HEK293 (cell line): ENCODE measurements at regions not wholly inside any gene's neighbourhood (a gene's known extent, or its start where the extent isn't known, plus 50 kb on each side); places are given as distances from the start of the nearest gene placed in this dataset.

Source experiments
- CTCF ChIA-PET: fragments of 350-600 bp; formaldehyde crosslinking; extraction: SDS; loops from one replicate; lab custom pipeline; 2021; ENCODE audit warnings: antibody characterized with exemption; lab: Yijun Ruan, JAX
- POLR2A ChIA-PET: fragments of 300-600 bp; formaldehyde crosslinking; extraction: SDS; loops from one replicate; lab custom pipeline; 2020; ENCODE audit warnings: antibody characterized with exemption, inconsistent platforms; lab: Yijun Ruan, JAX
- H3K27ac ChIP-seq: fragments of 200-500 bp; sonication (Bioruptor generic); 2 replicates; pipeline ENCODE4 v1.5.1; 2014; ENCODE audit warnings: low read depth, low read length, control low read depth, inconsistent platforms; ENCODE audit errors: extremely low read depth
- H3K36me3 ChIP-seq, 2 experiments: fragments of 200-500 bp in 1 of 2; sonication (Bioruptor generic) in 1 of 2; 1 replicate in 1 of 2; 2 replicates in 1 of 2; pipeline ENCODE4 v1.5.1; 2014 to 2017; ENCODE audit warnings: inconsistent platforms in 2 of 2, low read length in 2 of 2; ENCODE audit not compliant: control insufficient read depth in 2 of 2, insufficient read depth in 1 of 2
- H3K4me1 ChIP-seq: fragments of 200-500 bp; sonication (Bioruptor generic); 2 replicates; pipeline ENCODE4 v1.5.1; 2014; ENCODE audit warnings: mild to moderate bottlenecking, low read length, inconsistent platforms; ENCODE audit not compliant: control insufficient read depth, insufficient read depth
- H3K4me3 ChIP-seq: 2 replicates; pipeline ENCODE4 v1.5.1; 2011; ENCODE audit warnings: low read depth, mild to moderate bottlenecking, control low read depth, low read length, moderate library complexity
- H3K9me3 ChIP-seq: fragments of 200-500 bp; sonication (Bioruptor generic); 2 replicates; pipeline ENCODE4 v1.5.1; 2014; ENCODE audit warnings: low read depth, low read length, inconsistent platforms; ENCODE audit not compliant: control insufficient read depth, insufficient read depth
- BCL11A ChIP-seq: fragments of 450-650 bp; formaldehyde crosslinking; IDR thresholded peaks from 2 replicates; pipeline ENCODE4 v1.5.1; 2016; ENCODE audit warnings: low read depth, missing biosample characterization, missing genetic modification characterization
- CTCF ChIP-seq: fragments of 450-650 bp; formaldehyde crosslinking; IDR thresholded peaks from 2 replicates; pipeline ENCODE4 v1.5.1; 2016; ENCODE audit warnings: missing biosample characterization, missing genetic modification characterization
- GFI1B ChIP-seq: fragments of 450-650 bp; formaldehyde crosslinking; IDR thresholded peaks from 2 replicates; pipeline ENCODE4 v1.5.1; 2016; ENCODE audit warnings: missing biosample characterization, missing genetic modification characterization
- GLIS2 ChIP-seq: fragments of 450-650 bp; formaldehyde crosslinking; IDR thresholded peaks from 2 replicates; pipeline ENCODE4 v1.5.1; 2016; ENCODE audit warnings: missing biosample characterization, missing genetic modification characterization
- HOXA7 ChIP-seq: sonication (generic); formaldehyde crosslinking; IDR thresholded peaks from 2 replicates; pipeline ENCODE4 v1.8.1; 2022; ENCODE audit warnings: missing genetic modification reagents, borderline replicate concordance
- TCF7L2 ChIP-seq: IDR thresholded peaks from 2 replicates; pipeline ENCODE4 v1.6.1; 2011; ENCODE audit warnings: low read depth, mild to moderate bottlenecking, inconsistent platforms, low read length, moderate library complexity, borderline replicate concordance
- YY2 ChIP-seq: fragments of 450-650 bp; formaldehyde crosslinking; IDR thresholded peaks from 2 replicates; pipeline ENCODE4 v1.5.1; 2016; ENCODE audit warnings: missing biosample characterization, missing genetic modification characterization
- ZNF10 ChIP-seq: fragments of 450-650 bp; formaldehyde crosslinking; IDR thresholded peaks from 2 replicates; pipeline ENCODE4 v1.5.1; 2017; ENCODE audit warnings: missing biosample characterization, missing genetic modification characterization
- ZNF132 ChIP-seq: fragments of 450-650 bp; formaldehyde crosslinking; IDR thresholded peaks from 2 replicates; pipeline ENCODE4 v1.5.1; 2017; ENCODE audit warnings: missing biosample characterization, missing genetic modification characterization, borderline replicate concordance
- ZNF148 ChIP-seq: fragments of 450-650 bp; formaldehyde crosslinking; IDR thresholded peaks from 2 replicates; pipeline ENCODE4 v1.5.0; 2017; ENCODE audit warnings: missing biosample characterization, missing genetic modification characterization, borderline replicate concordance
- ZNF184 ChIP-seq: fragments of 450-650 bp; IDR thresholded peaks from 2 replicates; pipeline ENCODE4 v1.5.1; 2018; ENCODE audit warnings: missing biosample characterization, mild to moderate bottlenecking, missing genetic modification characterization
- ZNF266 ChIP-seq: fragments of 450-650 bp; formaldehyde crosslinking; IDR thresholded peaks from 2 replicates; pipeline ENCODE4 v1.5.1; 2016; ENCODE audit warnings: missing biosample characterization, missing genetic modification characterization, low read depth
- ZNF510 ChIP-seq: fragments of 450-650 bp; formaldehyde crosslinking; IDR thresholded peaks from 2 replicates; pipeline ENCODE4 v1.5.1; 2018; ENCODE audit warnings: mild to moderate bottlenecking, missing genetic modification characterization, missing biosample characterization; ENCODE audit not compliant: insufficient replicate concordance
- ZNF513 ChIP-seq: fragments of 450-650 bp; IDR thresholded peaks from 2 replicates; pipeline ENCODE4 v1.5.1; 2018; ENCODE audit warnings: missing biosample characterization, missing genetic modification characterization
- ZNF548 ChIP-seq: fragments of 450-650 bp; formaldehyde crosslinking; IDR thresholded peaks from 2 replicates; pipeline ENCODE4 v1.5.1; 2016; ENCODE audit warnings: missing biosample characterization, missing genetic modification characterization
- ZNF596 ChIP-seq: fragments of 450-650 bp; IDR thresholded peaks from 2 replicates; pipeline ENCODE4 v1.5.0; 2018; ENCODE audit warnings: missing biosample characterization, mild to moderate bottlenecking, missing genetic modification characterization, moderate library complexity
- ZNF639 ChIP-seq: fragments of 450-650 bp; formaldehyde crosslinking; IDR thresholded peaks from 2 replicates; pipeline ENCODE4 v1.5.1; 2016; ENCODE audit warnings: missing biosample characterization, missing genetic modification characterization
- ZNF664 ChIP-seq: fragments of 450-650 bp; formaldehyde crosslinking; IDR thresholded peaks from 2 replicates; pipeline ENCODE4 v1.5.1; 2016; ENCODE audit warnings: missing biosample characterization, missing genetic modification characterization
- ZNF791 ChIP-seq: fragments of 450-650 bp; formaldehyde crosslinking; IDR thresholded peaks from 2 replicates; pipeline ENCODE4 v1.5.1; 2016; ENCODE audit warnings: missing biosample characterization, missing genetic modification characterization

- peak; percentile 76 for TF ChIP-seq ZNF513 (tag by site-specific recombination)
- no peak for TF ChIP-seq ZNF148 (tag by site-specific recombination)
- TF ChIP-seq TCF7L2: no peak
- TF ChIP-seq GFI1B (tag by site-specific recombination): no peak
- no peak for TF ChIP-seq ZNF664
- no peak for TF ChIP-seq ZNF596 (tag by site-specific recombination)
- TF ChIP-seq, all 188 proteins: peak for 1
- Histone ChIP-seq H3K36me3 (no peaks in the 10 kb centered on the region), H3K4me3 (no peak overlapping the region), H3K27ac (no peak overlapping the region), H3K9me3 (no peaks in the 10 kb centered on the region), H3K4me1 (no peaks in the 10 kb centered on the region)
- CTCF ChIA-PET: no interaction called here
- POLR2A ChIA-PET: no interaction called here
These were observed 346.6 kb upstream of the RBMS3 start for GRCh38 chr3:28934126-28934813.

GRCh38 chr3:28935146-28935545 lies 345.7 kb upstream of the RBMS3 start:
- no peaks in the 10 kb centered on the region for H3K9me3 ChIP-seq
- H3K27ac ChIP-seq: no peak overlapping the region
- POLR2A ChIA-PET: no interaction called here
- H3K36me3 ChIP-seq: no peaks in the 10 kb centered on the region
- CTCF ChIA-PET: no interaction called here
- no peaks in the 10 kb centered on the region for H3K4me1 ChIP-seq
- no peak overlapping the region for H3K4me3 ChIP-seq
- TF ChIP-seq ZNF184: no peak
- TF ChIP-seq ZNF548 (tag by site-specific recombination): no peak
- no peak for TF ChIP-seq ZNF132
- TF ChIP-seq ZNF10 (tag by site-specific recombination): no peak
- no peak for TF ChIP-seq ZNF266 (tag by site-specific recombination)
- no peak for TF ChIP-seq ZNF639 (tag by site-specific recombination)
- no peak for TF ChIP-seq BCL11A (tag by site-specific recombination)
- TF ChIP-seq ZNF510 (tag by site-specific recombination): no peak
- no peak for TF ChIP-seq ZNF791 (tag by site-specific recombination)
- TF ChIP-seq GLIS2 (tag by site-specific recombination): no peak
- no peak for TF ChIP-seq HOXA7
- TF ChIP-seq GFI1B (tag by site-specific recombination): no peak
- no peak for TF ChIP-seq CTCF (tag by site-specific recombination)
- no peak for TF ChIP-seq YY2 (tag by site-specific recombination)
